BE2C (cell line): ENCODE measurements at regions not wholly inside any gene's neighbourhood (a gene's known extent, or its start where the extent isn't known, plus 50 kb on each side); places are given as distances from the start of the nearest gene placed in this dataset.

Source experiments
- DNase-seq: peaks from one replicate; pipeline ENCODE4 v3.0.0-alpha.2; 2020
- H3K27me3 ChIP-seq: fragments of 250-450 bp; sonication (Bioruptor Pico); 2 replicates; pipeline ENCODE4 v1.5.1; 2020; ENCODE audit warnings: mild to moderate bottlenecking
- H3K36me3 ChIP-seq: fragments of 250-450 bp; sonication (Bioruptor Pico); 2 replicates; pipeline ENCODE4 v1.5.1; 2020; ENCODE audit warnings: mild to moderate bottlenecking
- H3K4me1 ChIP-seq: fragments of 250-450 bp; sonication (Bioruptor Pico); 2 replicates; pipeline ENCODE4 v1.5.1; 2020
- H3K4me3 ChIP-seq: 2 replicates; pipeline ENCODE4 v1.5.1; 2011; ENCODE audit warnings: low read depth, low read length
- H3K9me3 ChIP-seq: fragments of 250-450 bp; sonication (Bioruptor Pico); 2 replicates; pipeline ENCODE4 v1.5.1; 2020
- TF ChIP-seq, protein P1 (sequence below): IDR thresholded peaks from 2 replicates; pipeline ENCODE4 v1.5.1; 2012; ENCODE audit warnings: mild to moderate bottlenecking, low read depth, low read length

DNA sequence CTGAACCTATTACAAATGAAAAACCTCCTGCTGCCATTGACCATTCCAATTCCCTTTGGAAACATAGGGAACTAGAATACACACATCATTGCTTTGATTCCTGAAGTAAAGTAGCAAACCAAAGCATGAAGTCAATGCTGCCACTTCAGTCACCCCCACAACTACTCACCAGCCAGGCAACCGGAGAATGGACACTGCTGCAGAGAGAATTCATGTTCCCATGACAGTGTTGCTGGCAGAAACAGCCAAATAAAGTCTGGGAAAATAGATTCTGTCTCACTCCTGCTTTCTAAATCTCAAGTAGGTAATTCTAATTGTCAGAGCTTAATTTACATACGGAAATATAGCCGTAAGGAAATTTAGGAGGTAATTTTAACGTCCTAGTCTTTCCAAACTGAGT is 162.9 kb upstream of the PLPPR1 start:
- TF ChIP-seq, protein P1, sequence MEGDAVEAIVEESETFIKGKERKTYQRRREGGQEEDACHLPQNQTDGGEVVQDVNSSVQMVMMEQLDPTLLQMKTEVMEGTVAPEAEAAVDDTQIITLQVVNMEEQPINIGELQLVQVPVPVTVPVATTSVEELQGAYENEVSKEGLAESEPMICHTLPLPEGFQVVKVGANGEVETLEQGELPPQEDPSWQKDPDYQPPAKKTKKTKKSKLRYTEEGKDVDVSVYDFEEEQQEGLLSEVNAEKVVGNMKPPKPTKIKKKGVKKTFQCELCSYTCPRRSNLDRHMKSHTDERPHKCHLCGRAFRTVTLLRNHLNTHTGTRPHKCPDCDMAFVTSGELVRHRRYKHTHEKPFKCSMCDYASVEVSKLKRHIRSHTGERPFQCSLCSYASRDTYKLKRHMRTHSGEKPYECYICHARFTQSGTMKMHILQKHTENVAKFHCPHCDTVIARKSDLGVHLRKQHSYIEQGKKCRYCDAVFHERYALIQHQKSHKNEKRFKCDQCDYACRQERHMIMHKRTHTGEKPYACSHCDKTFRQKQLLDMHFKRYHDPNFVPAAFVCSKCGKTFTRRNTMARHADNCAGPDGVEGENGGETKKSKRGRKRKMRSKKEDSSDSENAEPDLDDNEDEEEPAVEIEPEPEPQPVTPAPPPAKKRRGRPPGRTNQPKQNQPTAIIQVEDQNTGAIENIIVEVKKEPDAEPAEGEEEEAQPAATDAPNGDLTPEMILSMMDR = no peak
- H3K4me1 ChIP-seq = no peaks in the 10 kb centered on the region
- H3K9me3 ChIP-seq = no peaks in the 10 kb centered on the region
- H3K27me3 ChIP-seq = no peaks in the 10 kb centered on the region
- DNase-seq = no peak
- no peak overlapping the region for H3K4me3 ChIP-seq
- H3K36me3 ChIP-seq = no peaks in the 10 kb centered on the region

DNA sequence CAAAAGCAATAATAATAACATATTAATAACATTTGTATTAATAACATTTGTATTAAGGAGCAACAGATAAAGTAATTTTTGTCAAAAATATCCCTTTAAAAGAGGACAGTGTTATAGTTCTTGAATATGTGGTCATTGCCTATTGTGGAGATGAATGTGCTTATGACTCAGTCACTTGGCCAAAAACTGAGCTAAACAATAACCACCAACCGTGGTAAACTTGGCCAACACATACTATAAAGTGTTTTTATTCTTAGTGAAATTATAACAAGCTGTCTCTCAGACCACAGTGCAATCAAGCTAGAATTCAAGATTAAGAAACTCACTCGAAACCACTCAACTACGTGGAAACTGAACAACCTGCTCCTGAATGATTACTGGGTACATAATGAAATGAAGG is 159.2 kb upstream of the PLPPR1 start:
- TF ChIP-seq, protein P1 = no peak
- Histone ChIP-seq H3K27me3 (no peaks in the 10 kb centered on the region), H3K9me3 (no peaks in the 10 kb centered on the region), H3K4me3 (no peak overlapping the region), H3K4me1 (no peaks in the 10 kb centered on the region), H3K36me3 (no peaks in the 10 kb centered on the region)
- DNase-seq = no peak

DNA sequence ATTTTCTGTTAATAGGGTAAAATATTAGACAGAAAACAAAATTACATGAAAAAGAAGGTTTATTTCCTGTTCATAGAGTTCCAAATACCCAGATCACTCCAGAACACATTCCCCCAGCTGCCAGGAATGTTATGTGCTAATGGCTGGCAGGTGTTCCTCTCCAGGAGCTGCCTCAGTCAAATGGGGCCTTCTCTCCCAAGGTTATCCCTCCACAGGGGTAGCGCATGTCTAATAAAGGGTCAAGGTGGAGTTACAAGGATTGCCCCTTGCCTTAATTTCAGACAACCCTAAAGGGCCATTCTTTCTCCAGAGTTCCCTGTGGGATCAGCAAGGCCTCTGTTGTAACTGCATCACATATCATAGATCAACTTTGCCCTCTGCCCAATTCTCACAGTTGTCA is 148.6 kb upstream of the PLPPR1 start:
- no peak for DNase-seq
- H3K27me3 ChIP-seq = no peaks in the 10 kb centered on the region
- TF ChIP-seq, protein P1 = no peak
- no peaks in the 10 kb centered on the region for H3K9me3 ChIP-seq
- H3K36me3 ChIP-seq = no peaks in the 10 kb centered on the region
- H3K4me3 ChIP-seq = no peak overlapping the region
- no peaks in the 10 kb centered on the region for H3K4me1 ChIP-seq

DNA sequence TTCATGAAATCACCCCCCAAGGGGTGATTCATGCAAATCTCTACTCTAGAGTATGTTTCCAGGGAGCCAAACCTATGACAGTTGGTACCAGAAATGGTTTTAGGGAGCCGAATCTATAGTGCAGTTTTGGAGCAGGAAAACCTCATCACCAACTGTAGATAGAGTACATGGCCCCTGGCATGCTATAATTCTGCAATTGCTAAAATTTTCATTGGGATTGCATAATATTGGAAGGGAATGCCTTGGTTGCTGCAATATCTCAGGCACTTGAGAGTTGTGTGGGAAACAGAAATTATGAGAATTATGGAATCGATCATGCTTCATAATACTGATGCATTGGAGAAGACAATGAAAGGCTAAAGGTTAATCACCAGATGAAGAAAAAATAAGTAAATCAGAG is 148.2 kb upstream of the PLPPR1 start:
- H3K4me3 ChIP-seq = no peak overlapping the region
- H3K9me3 ChIP-seq = no peaks in the 10 kb centered on the region
- H3K4me1 ChIP-seq = no peaks in the 10 kb centered on the region
- H3K36me3 ChIP-seq = no peaks in the 10 kb centered on the region
- no peak for DNase-seq
- TF ChIP-seq, protein P1 = no peak
- H3K27me3 ChIP-seq = no peaks in the 10 kb centered on the region

DNA sequence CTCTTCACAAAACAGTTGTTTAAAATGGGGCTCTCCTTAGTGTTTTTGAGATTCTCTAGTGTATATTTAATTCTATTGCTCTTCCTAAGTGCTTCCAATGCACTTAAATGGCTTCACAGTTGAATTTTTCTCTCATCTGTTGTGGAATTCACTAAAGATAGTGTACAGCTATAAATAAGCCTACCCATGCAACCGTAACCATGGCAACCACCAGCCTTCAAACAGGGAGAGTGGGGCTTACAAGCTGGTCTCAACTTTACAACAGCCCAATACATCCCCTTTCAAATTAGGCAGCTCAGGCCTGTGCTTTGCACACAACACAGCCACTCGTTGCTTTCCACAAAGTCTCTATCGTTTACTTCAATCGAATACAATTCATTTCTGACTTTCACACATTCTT is 144.0 kb upstream of the PLPPR1 start:
- Histone ChIP-seq H3K36me3 (no peaks in the 10 kb centered on the region), H3K9me3 (no peaks in the 10 kb centered on the region), H3K27me3 (no peaks in the 10 kb centered on the region), H3K4me3 (no peak overlapping the region), H3K4me1 (no peaks in the 10 kb centered on the region)
- no peak for DNase-seq
- TF ChIP-seq, protein P1 = no peak

DNA sequence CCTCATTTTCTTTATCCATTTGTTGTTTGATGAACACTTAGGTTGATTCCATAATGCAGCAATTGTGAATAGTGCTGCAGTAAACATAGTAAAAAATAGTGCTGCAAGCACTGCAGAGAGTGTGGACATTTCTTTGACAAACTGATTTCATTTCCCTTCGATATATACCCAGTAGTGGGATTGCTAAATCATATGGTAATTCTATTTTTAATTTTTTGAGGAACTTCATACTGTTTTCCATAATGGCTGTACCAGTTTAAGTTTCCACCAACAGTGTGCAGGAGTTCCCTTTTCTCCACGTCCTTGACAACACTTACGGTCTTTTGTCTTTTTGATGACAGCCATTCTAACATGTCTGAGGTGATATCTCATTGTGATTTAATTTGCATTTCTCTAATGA is 138.2 kb upstream of the PLPPR1 start:
- TF ChIP-seq, protein P1 = no peak
- H3K36me3 ChIP-seq = no peaks in the 10 kb centered on the region

More for the DNA sequence above, 138.2 kb upstream of the PLPPR1 start:
- H3K4me1 ChIP-seq = no peaks in the 10 kb centered on the region
- DNase-seq = no peak
- H3K27me3 ChIP-seq = no peaks in the 10 kb centered on the region
- H3K9me3 ChIP-seq = no peaks in the 10 kb centered on the region
- H3K4me3 ChIP-seq = no peak overlapping the region
